MM.1S (cell line): ENCODE measurements at regions not wholly inside any gene's neighbourhood (a gene's known extent, or its start where the extent isn't known, plus 50 kb on each side); places are given as distances from the start of the nearest gene placed in this dataset.
A peak's percentile ranks its signal among the peaks of the same experiment; 100 is the strongest.
"Not testable (repeated sequence)": the region's sequence is repeated elsewhere in the genome, so short reads cannot be mapped to it uniquely, and the experiment has no call there.

Experiments
- DNase-seq: peaks from one replicate; pipeline ENCODE4 v3.0.0-alpha.2; 2015
- H2AFZ ChIP-seq: fragments of 300-600 bp; sonication (generic); 2 replicates; pipeline ENCODE4 v1.6.0; 2016; ENCODE audit warnings: antibody characterized with exemption, low read length
- H3F3A ChIP-seq: fragments of 300-600 bp; sonication (generic); 2 replicates; pipeline ENCODE4 v1.6.1; 2016; ENCODE audit warnings: mild to moderate bottlenecking, antibody characterized with exemption, low read length, moderate library complexity, mixed read lengths; ENCODE audit not compliant: insufficient read depth
- H3K27ac ChIP-seq: fragments of 300-600 bp; sonication (generic); 2 replicates; pipeline ENCODE4 v1.5.1; 2016; ENCODE audit warnings: mild to moderate bottlenecking, low read length
- H3K27me3 ChIP-seq: fragments of 300-600 bp; sonication (generic); replicated peaks from 2 replicates; pipeline ENCODE4 v1.6.0; 2016; ENCODE audit warnings: low read length; ENCODE audit not compliant: insufficient read depth
- H3K36me3 ChIP-seq: fragments of 300-600 bp; sonication (generic); replicated peaks from 2 replicates; pipeline ENCODE4 v1.6.1; 2016; ENCODE audit warnings: mild to moderate bottlenecking, low read length, mixed read lengths; ENCODE audit not compliant: insufficient read depth
- H3K4me1 ChIP-seq: fragments of 300-600 bp; sonication (generic); 2 replicates; pipeline ENCODE4 v1.6.1; 2016; ENCODE audit warnings: low read length, mixed read lengths
- H3K4me2 ChIP-seq: fragments of 300-600 bp; sonication (generic); 2 replicates; pipeline ENCODE4 v1.6.0; 2016; ENCODE audit warnings: low read depth, low read length
- H3K4me3 ChIP-seq: fragments of 300-600 bp; sonication (generic); 2 replicates; pipeline ENCODE4 v1.5.1; 2016; ENCODE audit warnings: low read length, mixed read lengths
- H3K79me2 ChIP-seq: fragments of 300-600 bp; sonication (generic); 2 replicates; pipeline ENCODE4 v1.6.1; 2016; ENCODE audit warnings: mixed run types, low read length, mixed read lengths
- H3K9ac ChIP-seq: fragments of 300-600 bp; sonication (generic); 2 replicates; pipeline ENCODE4 v1.6.1; 2016; ENCODE audit warnings: low read length, mixed read lengths
- H3K9me2 ChIP-seq: fragments of 300-600 bp; sonication (generic); replicated peaks from 2 replicates; pipeline ENCODE4 v1.6.1; 2016; ENCODE audit warnings: mild to moderate bottlenecking, low read length, mixed read lengths; ENCODE audit not compliant: insufficient read depth
- H3K9me3 ChIP-seq: fragments of 300-600 bp; sonication (generic); replicated peaks from 2 replicates; pipeline ENCODE4 v1.6.1; 2016; ENCODE audit warnings: mild to moderate bottlenecking, low read length, mixed read lengths; ENCODE audit not compliant: insufficient read depth
- H4K20me1 ChIP-seq: fragments of 300-600 bp; sonication (generic); 2 replicates; pipeline ENCODE4 v1.6.1; 2016; ENCODE audit warnings: mild to moderate bottlenecking, low read length, moderate library complexity, mixed read lengths; ENCODE audit not compliant: insufficient read depth
- CTCF ChIP-seq: fragments of 300-600 bp; sonication (generic); IDR thresholded peaks from 2 replicates; pipeline ENCODE4 v1.5.1; 2016; ENCODE audit warnings: antibody characterized with exemption, low read length, mixed read lengths
- EZH2 ChIP-seq: fragments of 300-600 bp; sonication (generic); optimal IDR thresholded peaks from 2 replicates; pipeline ENCODE3; 2017; ENCODE audit warnings: low read depth, mild to moderate bottlenecking, antibody characterized with exemption, low read length, mixed read lengths
- EZH2phosphoT487 ChIP-seq: fragments of 300-600 bp; sonication (generic); IDR thresholded peaks from 2 replicates; pipeline ENCODE4 v1.6.1; 2018; ENCODE audit warnings: antibody characterized with exemption, low read length

- Histone ChIP-seq H3K9me2 (no peaks in the 10 kb centered on the region), H3K27ac (no peak overlapping the region), H3K4me1 (0 out of 2 replicates have a peak, but pooled peaks cover 14% of the 10 kb centered on the region), H2AFZ (no peak overlapping the region), H3K27me3 (no peaks in the 10 kb centered on the region), H3K9ac (no peak overlapping the region), H3K79me2 (no peaks in the 10 kb centered on the region), H3K36me3 (no peaks in the 10 kb centered on the region), H4K20me1 (no peaks in the 10 kb centered on the region), H3F3A (no peaks in the 10 kb centered on the region), H3K4me3 (no peak overlapping the region), H3K4me2 (no peak overlapping the region), H3K9me3 (no peaks in the 10 kb centered on the region)
- TF ChIP-seq EZH2phosphoT487 (no peak), CTCF (no peak), EZH2 (no peak)
- DNase-seq: no peak
Observed at GRCh38 chr3:33956776-33957175, 158.3 kb downstream of the PDCD6IP start.

- Histone ChIP-seq H3K9ac (no peak overlapping the region), H4K20me1 (no peaks in the 10 kb centered on the region), H3F3A (no peaks in the 10 kb centered on the region), H3K4me2 (no peak overlapping the region), H3K36me3 (no peaks in the 10 kb centered on the region), H3K4me1 (0 out of 2 replicates have a peak, but pooled peaks cover 14% of the 10 kb centered on the region), H3K9me3 (no peaks in the 10 kb centered on the region), H3K9me2 (no peaks in the 10 kb centered on the region), H2AFZ (no peak overlapping the region), H3K4me3 (no peak overlapping the region), H3K27ac (0 out of 2 replicates have a peak overlapping the region, but pooled peaks have one; percentile 9), H3K79me2 (no peaks in the 10 kb centered on the region), H3K27me3 (no peaks in the 10 kb centered on the region)
- DNase-seq: no peak
- no peak for TF ChIP-seq EZH2
Observed at GRCh38 chr3:33957176-33957575, 158.7 kb downstream of the PDCD6IP start.

GRCh38 chr3:33958661-33959060, 160.2 kb downstream of the PDCD6IP start:
- no peak overlapping the region for H3K4me2 ChIP-seq
- no peak for DNase-seq
- H3K9me2 ChIP-seq: no peaks in the 10 kb centered on the region
- no peak overlapping the region for H3K9ac ChIP-seq
- H2AFZ ChIP-seq: no peak overlapping the region
- 0 out of 2 replicates have a peak, but pooled peaks cover 14% of the 10 kb centered on the region for H3K4me1 ChIP-seq
- H3K27me3 ChIP-seq: no peaks in the 10 kb centered on the region
- TF ChIP-seq CTCF (no peak), EZH2 (no peak), EZH2phosphoT487 (no peak)
- H3K36me3 ChIP-seq: no peaks in the 10 kb centered on the region
- no peaks in the 10 kb centered on the region for H3F3A ChIP-seq
- H3K79me2 ChIP-seq: no peaks in the 10 kb centered on the region
- no peak overlapping the region for H3K27ac ChIP-seq
- H3K9me3 ChIP-seq: no peaks in the 10 kb centered on the region
- H3K4me3 ChIP-seq: no peak overlapping the region
- no peaks in the 10 kb centered on the region for H4K20me1 ChIP-seq

GRCh38 chr3:33962396-33962795, 164.0 kb downstream of the PDCD6IP start:
- Histone ChIP-seq H3K9ac (no peak overlapping the region), H3K9me3 (no peaks in the 10 kb centered on the region), H2AFZ (no peak overlapping the region), H3K4me1 (0 out of 2 replicates have a peak, but pooled peaks cover 6% of the 10 kb centered on the region), H3K79me2 (no peaks in the 10 kb centered on the region), H3K4me2 (no peak overlapping the region), H4K20me1 (no peaks in the 10 kb centered on the region), H3K27ac (no peak overlapping the region), H3F3A (no peaks in the 10 kb centered on the region), H3K9me2 (no peaks in the 10 kb centered on the region), H3K27me3 (no peaks in the 10 kb centered on the region), H3K36me3 (no peaks in the 10 kb centered on the region), H3K4me3 (no peak overlapping the region)
- DNase-seq: no peak
- no peak for TF ChIP-seq EZH2
- no peak for TF ChIP-seq EZH2phosphoT487
- TF ChIP-seq CTCF: no peak

- not testable (repeated sequence) for H3F3A ChIP-seq, H3K9ac ChIP-seq, H3K27me3 ChIP-seq, H3K4me3 ChIP-seq, H3K9me2 ChIP-seq, H3K79me2 ChIP-seq, H3K4me2 ChIP-seq, DNase-seq, H3K4me1 ChIP-seq, H2AFZ ChIP-seq, H3K9me3 ChIP-seq, H4K20me1 ChIP-seq, H3K27ac ChIP-seq, H3K36me3 ChIP-seq
Observed at GRCh38 chr3:33970180-33970579, 171.8 kb downstream of the PDCD6IP start.
